Neural cell (in vitro differentiated cells): ENCODE measurements at regions not wholly inside any gene's neighbourhood (a gene's known extent, or its start where the extent isn't known, plus 50 kb on each side); places are given as distances from the start of the nearest gene placed in this dataset.

ENCODE experiments used
- H2AFZ ChIP-seq: fragments of 200-600, 300-800 bp; sonication (generic), shearing (Covaris generic); 2 replicates; pipeline ENCODE4 v1.6.0; 2014; ENCODE audit warnings: low read depth, mild to moderate bottlenecking, antibody characterized with exemption, low read length, moderate library complexity
- H3F3A ChIP-seq: fragments of 200-600 bp; shearing (Covaris generic); 2 replicates; pipeline ENCODE4 v1.6.1; 2016; ENCODE audit warnings: mild to moderate bottlenecking, moderate library complexity, mixed read lengths, antibody characterized with exemption, low read length; ENCODE audit not compliant: insufficient read depth, poor library complexity, severe bottlenecking
- H3K27ac ChIP-seq: fragments of 200-600, 300-800 bp; sonication (generic), shearing (Covaris generic); 2 replicates; pipeline ENCODE4 v1.5.1; 2014; ENCODE audit warnings: mild to moderate bottlenecking, low read length, moderate library complexity
- H3K27me3 ChIP-seq: fragments of 300-800, 200-600 bp; sonication (generic), shearing (Covaris generic); 2 replicates; pipeline ENCODE4 v1.6.0; 2014; ENCODE audit warnings: mild to moderate bottlenecking, low read depth, low read length, moderate library complexity; ENCODE audit not compliant: insufficient read depth
- H3K36me3 ChIP-seq: fragments of 300-800, 200-600 bp; sonication (generic), shearing (Covaris generic); 2 replicates; pipeline ENCODE4 v1.5.1; 2014; ENCODE audit warnings: mild to moderate bottlenecking, antibody characterized with exemption, low read length, moderate library complexity; ENCODE audit not compliant: insufficient read depth
- H3K4me2 ChIP-seq: fragments of 300-800, 200-600 bp; sonication (generic), shearing (Covaris generic); 2 replicates; pipeline ENCODE4 v1.6.0; 2014; ENCODE audit warnings: mild to moderate bottlenecking, low read length
- H3K4me3 ChIP-seq: fragments of 300-800, 200-600 bp; sonication (generic), shearing (Covaris generic); 2 replicates; pipeline ENCODE4 v1.5.1; 2014; ENCODE audit warnings: mild to moderate bottlenecking, low read length, moderate library complexity
- H3K79me2 ChIP-seq: fragments of 200-600 bp; shearing (Covaris generic); replicated peaks from 2 replicates; pipeline ENCODE4 v1.6.0; 2014; ENCODE audit warnings: mild to moderate bottlenecking, low read length, moderate library complexity; ENCODE audit not compliant: insufficient read depth
- H3K9ac ChIP-seq: fragments of 300-800, 200-600 bp; sonication (generic), shearing (Covaris generic); 2 replicates; pipeline ENCODE4 v1.6.1; 2016; ENCODE audit warnings: mild to moderate bottlenecking, low read length, mixed read lengths
- H3K9me2 ChIP-seq: fragments of 200-600 bp; shearing (Covaris generic); 2 replicates; pipeline ENCODE4 v1.6.1; 2016; ENCODE audit warnings: mild to moderate bottlenecking, low read length, mixed read lengths; ENCODE audit not compliant: insufficient read depth
- H3K9me3 ChIP-seq: fragments of 200-600, 300-800 bp; sonication (generic), shearing (Covaris generic); 2 replicates; pipeline ENCODE4 v1.6.1; 2016; ENCODE audit warnings: mild to moderate bottlenecking, mixed run types, low read length, moderate library complexity, mixed read lengths
- H4K20me1 ChIP-seq: fragments of 200-600 bp; shearing (Covaris generic); 2 replicates; pipeline ENCODE4 v1.6.1; 2016; ENCODE audit warnings: mild to moderate bottlenecking, mixed run types; ENCODE audit not compliant: insufficient read depth
- EP300 ChIP-seq: fragments of 450-650 bp; conservative IDR thresholded peaks from 2 replicates; pipeline ENCODE4 v1.6.1; 2014; ENCODE audit warnings: antibody characterized with exemption, mild to moderate bottlenecking, moderate library complexity; ENCODE audit not compliant: poor library complexity, severe bottlenecking
- EZH2 ChIP-seq: fragments of 200-600, 300-800 bp; shearing (Covaris generic), sonication (generic); IDR thresholded peaks from 2 replicates; pipeline ENCODE4 v1.6.1; 2014; ENCODE audit warnings: antibody characterized with exemption, low read length, borderline replicate concordance, mild to moderate bottlenecking; ENCODE audit not compliant: insufficient read depth, poor library complexity, severe bottlenecking
- MXI1 ChIP-seq: fragments of 450-650 bp; conservative IDR thresholded peaks from 2 replicates; pipeline ENCODE4 v1.6.1; 2014; ENCODE audit warnings: antibody characterized with exemption, mild to moderate bottlenecking; ENCODE audit not compliant: poor library complexity, severe bottlenecking
- POLR2AphosphoS5 ChIP-seq: IDR thresholded peaks from 2 replicates; pipeline ENCODE4 v1.6.1; 2012
- RAD21 ChIP-seq: fragments of 450-650 bp; conservative IDR thresholded peaks from 2 replicates; pipeline ENCODE4 v1.6.1; 2014; ENCODE audit warnings: antibody characterized with exemption, mild to moderate bottlenecking, moderate library complexity
- SMC3 ChIP-seq: fragments of 450-650 bp; conservative IDR thresholded peaks from 2 replicates; pipeline ENCODE4 v1.6.1; 2014; ENCODE audit warnings: antibody characterized with exemption, mild to moderate bottlenecking, moderate library complexity; ENCODE audit not compliant: poor library complexity
- TAF1 ChIP-seq: IDR thresholded peaks from 2 replicates; pipeline ENCODE4 v1.6.1; 2012; ENCODE audit warnings: low read depth
- TF ChIP-seq, protein P1 (sequence below): IDR thresholded peaks from 2 replicates; pipeline ENCODE4 v1.6.1; 2012; ENCODE audit warnings: borderline replicate concordance
- TF ChIP-seq, protein P2 (sequence below): fragments of 450-650 bp; IDR thresholded peaks from 2 replicates; pipeline ENCODE4 v1.5.1; 2014; ENCODE audit warnings: antibody characterized with exemption, mild to moderate bottlenecking, moderate library complexity; ENCODE audit not compliant: poor library complexity, severe bottlenecking

- Histone ChIP-seq H2AFZ (no peak overlapping the region), H4K20me1 (no peaks in the 10 kb centered on the region), H3K79me2 (no peaks in the 10 kb centered on the region), H3K4me2 (no peak overlapping the region), H3K27ac (no peak overlapping the region), H3K27me3 (no peaks in the 10 kb centered on the region), H3K9me3 (no peaks in the 10 kb centered on the region), H3K4me3 (no peak overlapping the region), H3K9ac (no peak overlapping the region), H3F3A (no peaks in the 10 kb centered on the region), H3K36me3 (no peaks in the 10 kb centered on the region), H3K9me2 (no peaks in the 10 kb centered on the region)
- TF ChIP-seq MXI1, result no peak
- no peak for TF ChIP-seq POLR2AphosphoS5
- no peak for TF ChIP-seq EZH2
- TF ChIP-seq, protein P1, sequence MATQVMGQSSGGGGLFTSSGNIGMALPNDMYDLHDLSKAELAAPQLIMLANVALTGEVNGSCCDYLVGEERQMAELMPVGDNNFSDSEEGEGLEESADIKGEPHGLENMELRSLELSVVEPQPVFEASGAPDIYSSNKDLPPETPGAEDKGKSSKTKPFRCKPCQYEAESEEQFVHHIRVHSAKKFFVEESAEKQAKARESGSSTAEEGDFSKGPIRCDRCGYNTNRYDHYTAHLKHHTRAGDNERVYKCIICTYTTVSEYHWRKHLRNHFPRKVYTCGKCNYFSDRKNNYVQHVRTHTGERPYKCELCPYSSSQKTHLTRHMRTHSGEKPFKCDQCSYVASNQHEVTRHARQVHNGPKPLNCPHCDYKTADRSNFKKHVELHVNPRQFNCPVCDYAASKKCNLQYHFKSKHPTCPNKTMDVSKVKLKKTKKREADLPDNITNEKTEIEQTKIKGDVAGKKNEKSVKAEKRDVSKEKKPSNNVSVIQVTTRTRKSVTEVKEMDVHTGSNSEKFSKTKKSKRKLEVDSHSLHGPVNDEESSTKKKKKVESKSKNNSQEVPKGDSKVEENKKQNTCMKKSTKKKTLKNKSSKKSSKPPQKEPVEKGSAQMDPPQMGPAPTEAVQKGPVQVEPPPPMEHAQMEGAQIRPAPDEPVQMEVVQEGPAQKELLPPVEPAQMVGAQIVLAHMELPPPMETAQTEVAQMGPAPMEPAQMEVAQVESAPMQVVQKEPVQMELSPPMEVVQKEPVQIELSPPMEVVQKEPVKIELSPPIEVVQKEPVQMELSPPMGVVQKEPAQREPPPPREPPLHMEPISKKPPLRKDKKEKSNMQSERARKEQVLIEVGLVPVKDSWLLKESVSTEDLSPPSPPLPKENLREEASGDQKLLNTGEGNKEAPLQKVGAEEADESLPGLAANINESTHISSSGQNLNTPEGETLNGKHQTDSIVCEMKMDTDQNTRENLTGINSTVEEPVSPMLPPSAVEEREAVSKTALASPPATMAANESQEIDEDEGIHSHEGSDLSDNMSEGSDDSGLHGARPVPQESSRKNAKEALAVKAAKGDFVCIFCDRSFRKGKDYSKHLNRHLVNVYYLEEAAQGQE, result no peak
- no peak for TF ChIP-seq EP300
- no peak for TF ChIP-seq TAF1
- no peak for TF ChIP-seq SMC3
- no peak for TF ChIP-seq RAD21
- TF ChIP-seq, protein P2, sequence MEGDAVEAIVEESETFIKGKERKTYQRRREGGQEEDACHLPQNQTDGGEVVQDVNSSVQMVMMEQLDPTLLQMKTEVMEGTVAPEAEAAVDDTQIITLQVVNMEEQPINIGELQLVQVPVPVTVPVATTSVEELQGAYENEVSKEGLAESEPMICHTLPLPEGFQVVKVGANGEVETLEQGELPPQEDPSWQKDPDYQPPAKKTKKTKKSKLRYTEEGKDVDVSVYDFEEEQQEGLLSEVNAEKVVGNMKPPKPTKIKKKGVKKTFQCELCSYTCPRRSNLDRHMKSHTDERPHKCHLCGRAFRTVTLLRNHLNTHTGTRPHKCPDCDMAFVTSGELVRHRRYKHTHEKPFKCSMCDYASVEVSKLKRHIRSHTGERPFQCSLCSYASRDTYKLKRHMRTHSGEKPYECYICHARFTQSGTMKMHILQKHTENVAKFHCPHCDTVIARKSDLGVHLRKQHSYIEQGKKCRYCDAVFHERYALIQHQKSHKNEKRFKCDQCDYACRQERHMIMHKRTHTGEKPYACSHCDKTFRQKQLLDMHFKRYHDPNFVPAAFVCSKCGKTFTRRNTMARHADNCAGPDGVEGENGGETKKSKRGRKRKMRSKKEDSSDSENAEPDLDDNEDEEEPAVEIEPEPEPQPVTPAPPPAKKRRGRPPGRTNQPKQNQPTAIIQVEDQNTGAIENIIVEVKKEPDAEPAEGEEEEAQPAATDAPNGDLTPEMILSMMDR, result no peak
Observed at GRCh38 chr21:16580661-16581060, 850.9 kb downstream of the USP25 start.

- Histone ChIP-seq H3K36me3 (no peaks in the 10 kb centered on the region), H3K27me3 (no peaks in the 10 kb centered on the region), H4K20me1 (no peaks in the 10 kb centered on the region), H3K9me2 (no peaks in the 10 kb centered on the region), H2AFZ (no peak overlapping the region), H3K4me3 (no peak overlapping the region), H3K79me2 (no peaks in the 10 kb centered on the region), H3F3A (no peaks in the 10 kb centered on the region), H3K9me3 (no peaks in the 10 kb centered on the region), H3K9ac (no peak overlapping the region), H3K27ac (no peak overlapping the region), H3K4me2 (no peak overlapping the region)
- TF ChIP-seq, protein P1, result no peak
Observed at GRCh38 chr21:16583556-16583955, 853.8 kb downstream of the USP25 start.
